ENCODE measurements at regions not wholly inside any gene's neighbourhood (a gene's known extent, or its start where the extent isn't known, plus 50 kb on each side); places are given as distances from the start of the nearest gene placed in this dataset.

DNA sequence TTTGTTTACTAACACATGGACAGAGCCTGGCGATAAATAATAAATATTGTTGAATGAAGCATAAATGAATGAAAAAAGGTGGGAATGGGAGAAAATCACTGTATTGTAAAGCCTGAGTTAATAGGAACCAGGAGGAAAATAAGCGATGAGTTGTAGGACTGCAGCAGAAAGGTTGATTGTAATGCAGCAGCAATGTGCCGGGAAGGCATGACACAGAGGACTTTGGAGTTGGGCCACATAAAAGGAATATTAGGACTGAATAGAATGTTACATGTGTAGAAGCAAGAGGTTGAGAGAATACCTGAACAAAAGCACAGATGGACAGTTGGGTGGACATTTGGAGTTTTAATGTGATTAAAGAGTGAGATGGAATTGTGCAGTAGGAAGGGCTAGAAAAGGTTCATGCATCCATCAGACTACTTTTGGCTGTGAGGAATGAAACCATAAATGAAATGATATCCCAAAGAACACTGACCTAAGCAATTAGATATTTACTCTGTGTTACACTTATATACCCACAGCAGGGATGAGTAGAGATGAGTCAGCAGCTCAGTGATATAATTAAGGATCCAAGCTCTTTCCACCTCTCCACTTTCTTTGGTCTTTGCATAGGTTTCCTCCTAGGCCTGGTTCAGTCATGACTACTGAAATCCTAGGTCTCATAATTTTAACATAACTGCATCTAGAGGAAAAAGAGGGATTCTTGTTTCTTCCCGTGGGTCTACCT, 55.4 kb downstream of the CCER1 start:
- DNase-seq (ENCODE audit: low spot score), result no peak

DNA sequence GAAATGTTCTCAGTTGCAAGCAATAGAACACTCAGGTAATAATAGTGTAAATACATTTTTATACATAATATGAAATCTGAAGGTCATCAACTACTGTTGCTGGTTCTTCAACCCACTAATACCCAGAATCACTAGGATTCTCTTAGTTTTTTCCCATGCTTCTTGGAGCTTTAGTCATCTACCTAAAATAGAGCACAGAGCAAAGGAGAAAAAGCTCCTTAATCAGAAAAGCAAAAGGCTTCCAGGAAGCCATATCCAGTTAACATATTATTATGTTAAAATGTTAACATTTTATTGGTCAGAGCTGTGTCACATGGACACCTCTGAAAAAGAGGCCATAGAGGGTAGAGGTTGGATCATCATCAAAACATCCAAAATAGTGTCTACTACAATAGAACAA, 57.0 kb downstream of the CCER1 start:
- no peak for DNase-seq (ENCODE audit: low spot score)

- no peak for DNase-seq (ENCODE audit: low spot score)
These were observed 57.7 kb downstream of the CCER1 start for GRCh38 chr12:90897316-90897715.

DNA sequence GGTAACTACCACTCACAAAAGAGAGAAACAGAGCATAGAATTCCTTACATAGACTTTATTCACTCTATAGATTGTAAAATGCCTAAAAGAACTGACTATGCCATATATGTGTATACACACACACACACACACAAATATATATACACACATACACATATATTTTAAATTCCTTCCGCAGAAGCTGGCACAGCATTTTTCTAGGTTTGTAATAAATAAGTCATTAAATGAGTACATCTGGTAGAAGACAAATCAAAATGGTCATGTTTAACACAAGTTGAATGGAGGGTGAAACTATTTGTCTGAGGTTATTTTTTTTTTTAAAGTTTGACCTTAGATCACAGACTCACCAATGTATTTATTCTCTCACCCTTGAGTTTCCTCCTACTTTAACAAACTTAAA, 58.2 kb downstream of the CCER1 start:
- no peak for DNase-seq (ENCODE audit: low spot score)

DNA sequence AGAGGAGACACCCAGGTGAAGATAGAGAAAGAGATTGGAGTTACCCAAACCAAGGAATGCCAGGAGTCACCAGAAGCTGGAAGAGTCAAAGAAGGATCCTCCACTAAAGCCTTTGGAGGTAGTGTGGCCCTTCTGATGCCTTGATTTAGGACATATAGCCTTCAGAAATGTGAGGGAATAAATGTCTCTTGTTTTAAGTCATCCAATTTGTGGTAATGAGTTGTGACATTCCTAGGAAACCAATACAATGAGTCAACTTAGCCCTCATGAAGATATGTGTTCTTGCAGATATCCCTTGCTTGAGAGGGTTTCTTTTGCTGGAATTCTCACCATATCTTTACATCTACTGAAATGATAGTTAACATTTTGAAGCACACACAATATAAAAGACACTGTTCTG, 58.8 kb downstream of the CCER1 start:
- no peak for DNase-seq (ENCODE audit: low spot score)

GRCh38 chr12:90888316-90888715, 66.7 kb downstream of the CCER1 start:
- no peak for DNase-seq (ENCODE audit: low spot score)

- no peak for DNase-seq (ENCODE audit: low spot score)
These were observed 71.5 kb downstream of the CCER1 start for GRCh38 chr12:90883456-90883855.

- no peak for DNase-seq (ENCODE audit: low spot score)
These were observed 83.3 kb downstream of the CCER1 start for GRCh38 chr12:90871726-90872096.

DNA sequence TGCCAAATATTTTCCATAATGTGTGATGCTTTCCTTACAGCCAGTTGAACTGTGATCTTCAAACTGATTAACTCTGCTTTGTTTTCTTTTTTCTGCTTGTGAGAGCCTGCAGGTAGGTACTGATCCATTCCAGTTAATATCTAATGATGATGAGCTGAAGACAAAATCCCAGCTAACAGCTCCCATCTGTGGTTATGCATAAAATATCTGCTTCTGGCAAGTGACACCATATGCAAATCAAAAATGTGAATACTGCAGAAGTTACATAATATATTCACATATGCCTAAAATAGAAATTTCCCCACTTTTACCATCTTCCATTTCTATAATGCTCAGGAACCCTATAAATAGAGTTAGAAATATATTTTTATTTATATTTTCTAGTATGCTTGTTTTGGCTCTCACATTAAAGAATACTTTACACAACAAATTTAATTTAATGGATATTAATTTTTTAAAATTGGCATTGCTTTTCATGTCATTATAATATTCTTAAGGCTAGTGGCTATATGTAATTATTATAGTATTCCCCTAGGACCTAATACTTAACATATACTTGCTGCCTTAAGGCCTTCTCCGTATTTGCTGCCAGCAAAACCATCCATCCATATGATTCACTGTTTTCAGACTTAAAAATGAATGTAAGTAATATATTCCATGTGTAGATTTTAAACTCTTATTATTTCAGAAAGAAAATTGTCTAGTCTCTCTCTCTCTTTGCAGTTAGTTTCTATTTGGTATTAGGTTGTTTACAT, 83.8 kb downstream of the CCER1 start:
- DNase-seq (ENCODE audit: low spot score), result no peak

- DNase-seq (ENCODE audit: low spot score), result no peak
These were observed 86.3 kb downstream of the CCER1 start for GRCh38 chr12:90868626-90869025.

- no peak for DNase-seq (ENCODE audit: low spot score)
These were observed 95.4 kb downstream of the CCER1 start for GRCh38 chr12:90859591-90859990.

GRCh38 chr12:90858252-90858651, 96.7 kb downstream of the CCER1 start:
- no peak for DNase-seq (ENCODE audit: low spot score)

DNA sequence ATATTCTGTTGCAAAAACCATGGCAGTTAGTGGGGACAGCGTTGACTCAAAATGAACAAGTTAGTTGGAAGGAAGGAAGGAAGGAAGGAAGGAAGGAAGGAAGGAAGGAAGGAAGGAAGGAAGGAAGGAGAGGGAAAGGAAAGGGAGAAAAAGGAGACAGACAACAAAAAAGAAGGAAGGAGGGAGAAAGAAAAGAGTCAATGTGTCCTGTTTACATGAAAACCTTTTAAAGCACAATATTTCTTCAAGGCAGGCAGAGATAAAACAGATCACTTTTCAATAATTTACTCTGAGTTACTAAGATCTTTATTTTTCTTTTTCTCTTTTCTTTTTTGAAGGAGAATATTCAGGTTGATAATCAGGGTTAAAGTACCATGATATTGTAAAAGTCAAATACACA, 99.4 kb downstream of the CCER1 start:
- DNase-seq (ENCODE audit: low spot score), result no peak

DNA sequence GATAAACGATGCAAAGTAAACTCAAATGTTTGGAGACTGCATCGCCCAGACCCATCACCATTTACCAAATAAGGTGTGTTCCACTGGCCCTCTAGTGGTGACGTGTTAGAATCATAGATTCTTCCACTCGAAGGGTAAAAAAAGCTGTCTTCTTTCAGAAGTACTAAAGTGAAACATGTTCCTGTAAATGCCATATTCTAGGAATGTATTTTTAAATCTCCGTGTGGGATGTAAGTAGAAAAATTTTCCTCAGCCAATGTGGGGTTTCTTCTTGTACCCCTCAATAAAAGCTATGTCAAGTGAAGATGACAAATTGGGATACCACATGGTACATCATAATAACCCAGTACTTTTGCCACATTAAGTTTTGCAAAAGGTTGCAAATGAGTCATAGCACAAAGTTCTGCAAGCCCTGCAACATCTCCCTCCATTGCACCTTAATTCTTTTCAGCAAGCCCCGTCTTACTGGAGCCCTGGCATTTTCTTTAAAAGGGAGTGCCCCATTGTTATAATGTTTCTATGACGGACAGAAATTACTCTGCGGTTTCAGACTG, 100.8 kb downstream of the CCER1 start:
- peak; percentile 77 for DNase-seq (ENCODE audit: low spot score)

DNA sequence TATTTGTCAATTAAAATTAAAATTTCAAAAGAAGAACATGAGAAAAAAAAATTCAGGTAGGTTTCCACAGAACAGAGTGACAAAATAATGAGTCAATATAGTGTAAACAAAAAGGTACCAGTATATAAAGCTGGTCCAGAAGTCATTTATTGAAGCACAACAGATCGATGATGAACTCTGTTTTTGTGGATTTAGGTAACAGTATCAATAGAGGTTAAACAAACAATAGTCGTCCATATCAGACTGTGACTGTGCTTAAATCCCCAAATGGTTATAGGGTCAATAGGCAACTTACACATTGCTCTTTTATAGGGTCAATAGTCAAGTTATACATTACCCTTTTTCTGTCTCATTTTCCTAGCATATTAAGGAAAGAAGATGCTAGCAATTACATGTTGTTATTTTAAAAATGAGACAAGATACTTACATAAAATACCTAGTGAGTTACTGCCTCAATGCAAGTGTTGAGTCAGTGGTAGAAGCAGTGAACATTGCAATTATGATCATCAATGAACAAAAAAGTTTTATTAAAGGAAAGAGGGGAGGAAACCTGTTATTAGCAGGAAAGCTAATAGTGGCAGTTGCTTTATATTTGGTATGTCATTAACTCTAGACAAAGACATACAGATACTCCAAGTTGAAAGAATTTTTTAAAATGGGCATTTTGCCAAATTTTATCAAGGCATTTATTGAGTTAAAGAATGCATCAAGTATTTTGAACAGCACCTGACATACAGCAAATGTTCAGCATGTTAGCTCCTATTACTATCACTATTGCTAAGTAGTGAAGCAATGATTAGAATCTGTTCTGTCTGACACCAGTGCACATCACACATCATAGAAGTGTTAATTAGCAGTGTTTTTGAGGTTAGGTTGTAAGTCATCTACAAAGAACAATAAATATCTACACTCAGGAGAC, 102.9 kb downstream of the CCER1 start:
- no peak for DNase-seq (ENCODE audit: low spot score)

GRCh38 chr12:90842477-90842876, 112.5 kb downstream of the CCER1 start:
- DNase-seq (ENCODE audit: low spot score), result no peak

DNA sequence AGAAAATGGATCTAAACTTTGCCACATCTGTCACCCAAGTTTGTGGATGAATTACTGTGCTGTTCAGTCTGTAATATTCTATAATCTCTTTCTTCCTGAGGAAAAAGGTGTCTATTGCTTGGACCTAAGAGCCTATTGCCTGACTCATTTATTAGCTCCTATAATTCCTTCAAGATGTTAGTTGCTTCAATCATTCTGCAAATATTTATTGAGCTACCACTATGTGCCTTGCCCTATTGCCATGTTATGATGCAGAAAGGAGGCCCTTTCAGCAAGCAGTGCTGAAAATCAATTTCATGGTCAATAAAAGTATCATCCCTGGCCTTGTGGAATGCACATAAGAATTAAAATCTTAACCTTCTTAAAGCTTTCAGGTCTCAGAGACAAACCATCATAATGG, 113.6 kb downstream of the CCER1 start:
- no peak for DNase-seq (ENCODE audit: low spot score)

DNA sequence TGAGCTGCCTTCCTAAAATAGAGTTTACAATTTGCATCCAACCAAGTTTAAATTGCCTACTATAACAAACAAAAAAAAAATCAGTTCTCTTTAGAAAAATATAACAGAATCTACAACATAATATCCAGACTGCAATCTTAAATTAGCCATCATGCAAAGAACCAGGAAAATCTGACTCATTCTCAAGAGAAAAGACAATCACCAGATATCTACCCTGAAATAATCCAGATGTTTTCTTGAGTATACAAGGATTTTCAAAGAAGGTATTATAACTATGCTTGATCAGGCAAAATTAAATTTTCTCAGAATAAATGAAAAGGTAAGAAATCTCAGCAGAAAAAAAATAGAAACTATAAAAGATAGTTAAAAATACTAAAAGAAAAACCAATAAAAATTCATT, 115.6 kb downstream of the CCER1 start:
- no peak for DNase-seq (ENCODE audit: low spot score)

GRCh38 chr12:90836689-90837088, 118.3 kb downstream of the CCER1 start:
- DNase-seq (ENCODE audit: low spot score), result no peak

- DNase-seq (ENCODE audit: low spot score), result no peak
These were observed 121.7 kb downstream of the CCER1 start for GRCh38 chr12:90833228-90833627.

DNA sequence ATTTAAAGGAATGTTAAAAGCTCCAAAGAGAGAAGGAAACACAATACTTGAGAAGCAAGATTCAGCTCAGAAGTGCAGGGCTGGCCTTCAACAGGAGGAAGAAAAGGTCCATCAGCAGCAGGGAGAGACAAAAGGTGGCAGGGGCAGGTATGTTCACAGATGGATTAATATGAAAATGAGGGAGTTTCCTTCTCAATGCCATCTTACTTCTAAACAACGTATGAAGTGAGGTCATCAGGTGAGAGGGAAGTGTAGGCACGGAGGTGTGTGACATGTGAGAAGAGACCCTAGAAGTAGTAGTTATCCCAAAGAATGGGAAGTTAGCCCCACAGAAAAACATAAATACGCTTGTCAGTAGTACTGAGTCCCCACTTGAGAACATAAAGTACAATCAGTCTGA, 122.5 kb downstream of the CCER1 start:
- DNase-seq (ENCODE audit: low spot score), result no peak

- no peak for DNase-seq (ENCODE audit: low spot score)
These were observed 123.3 kb downstream of the CCER1 start for GRCh38 chr12:90831712-90832111.

Data from Ammon's horn (tissue), 1 donor.